Suppressor macrophage treated with lipopolysaccharide for 1 hour (primary cell): ENCODE measurements at regions not wholly inside any gene's neighbourhood (a gene's known extent, or its start where the extent isn't known, plus 50 kb on each side); places are given as distances from the start of the nearest gene placed in this dataset.
"Not testable (repeated sequence)": the region's sequence is repeated elsewhere in the genome, so short reads cannot be mapped to it uniquely, and the experiment has no call there.

Experiments used
- DNase-seq, 3 donors: peaks; one replicate each; pipeline ENCODE4 v3.0.0-alpha.2; 2020 to 2022

GRCh38 chr9:25830381-25830780 lies 152.1 kb upstream of the TUSC1 start:
- no peak for DNase-seq

GRCh38 chr9:25827626-25828025 lies 149.4 kb upstream of the TUSC1 start:
- no peak for DNase-seq

GRCh38 chr9:25816439-25816838 lies 138.2 kb upstream of the TUSC1 start:
- no peak for DNase-seq

- DNase-seq, result no peak
Measured at GRCh38 chr9:25814023-25814422, 135.8 kb upstream of the TUSC1 start.

- DNase-seq, result no peak
Measured at GRCh38 chr9:25813478-25813877, 135.2 kb upstream of the TUSC1 start.

- no peak for DNase-seq
Measured at GRCh38 chr9:25808554-25808953, 130.3 kb upstream of the TUSC1 start.

- DNase-seq, result no peak
Measured at GRCh38 chr9:25804856-25805255, 126.6 kb upstream of the TUSC1 start.

- DNase-seq, result not testable (repeated sequence)
Measured at GRCh38 chr9:25801989-25802388, 123.7 kb upstream of the TUSC1 start.

GRCh38 chr9:25773805-25774204 lies 95.6 kb upstream of the TUSC1 start:
- no peak for DNase-seq

- no peak for DNase-seq
Measured at GRCh38 chr9:25755951-25756350, 77.7 kb upstream of the TUSC1 start.

- no peak for DNase-seq
Measured at GRCh38 chr9:25752398-25752797, 74.2 kb upstream of the TUSC1 start.

- DNase-seq, result no peak
Measured at GRCh38 chr9:25742256-25742655, 64.0 kb upstream of the TUSC1 start.

GRCh38 chr9:25733336-25733982 lies 55.2 kb upstream of the TUSC1 start:
- DNase-seq, result no peak

- not testable (repeated sequence) for DNase-seq
Measured at GRCh38 chr9:25731895-25732794, 53.9 kb upstream of the TUSC1 start.
